Upper lobe of left lung (tissue), 6 donors: ENCODE measurements at regions not wholly inside any gene's neighbourhood (a gene's known extent, or its start where the extent isn't known, plus 50 kb on each side); places are given as distances from the start of the nearest gene placed in this dataset.

Experiments
- ATAC-seq, 2 donors: fragments of 200-7000 bp; cut with Tn5 transposase; one replicate each; pipeline ENCODE4 v1.9.1; 2022; ENCODE audit warnings: mild to moderate bottlenecking in 2 of 2, moderate library complexity in 2 of 2; ENCODE audit not compliant: low FRiP score in 2 of 2
- DNase-seq, 2 donors: peaks; one replicate each; pipeline ENCODE4 v3.0.0-alpha.2; 2019 to 2020
- H3K27ac ChIP-seq, 4 donors: fragments of 200-600 bp; sonication (generic); one replicate each; pipeline ENCODE4 v1.5.1; 2016 to 2019
- H3K27me3 ChIP-seq, 4 donors: fragments of 200-600 bp; sonication (generic); one replicate each; pipeline ENCODE4 v1.5.1; 2017 to 2019
- H3K36me3 ChIP-seq, 4 donors: fragments of 200-600 bp; sonication (generic); one replicate each; pipeline ENCODE4 v1.5.1; 2016 to 2019
- H3K4me1 ChIP-seq, 4 donors: fragments of 200-600 bp; sonication (generic); one replicate each; pipeline ENCODE4 v1.5.1; 2018 to 2019
- H3K4me3 ChIP-seq, 4 donors: fragments of 200-600 bp; sonication (generic); one replicate each; pipeline ENCODE4 v1.5.1; 2017 to 2019; ENCODE audit warnings: mild to moderate bottlenecking in 2 of 4, moderate library complexity in 1 of 4
- H3K9me3 ChIP-seq, 4 donors: fragments of 200-600 bp; sonication (generic); one replicate each; pipeline ENCODE4 v1.5.1; 2018 to 2019
- EP300 ChIP-seq, 4 donors: sonication (generic); formaldehyde crosslinking; IDR thresholded peaks; one replicate each; pipeline ENCODE4 v1.5.1; 2017; ENCODE audit warnings: antibody characterized with exemption in 4 of 4, control low read depth in 2 of 4
- POLR2A ChIP-seq, 4 donors: fragments of 450-650 bp; IDR thresholded peaks; one replicate each; pipeline ENCODE4 v1.5.1; 2016 to 2017; ENCODE audit warnings: antibody characterized with exemption in 4 of 4, mild to moderate bottlenecking in 2 of 4
- POLR2AphosphoS5 ChIP-seq, 2 donors: sonication (generic); formaldehyde crosslinking; IDR thresholded peaks; one replicate each; pipeline ENCODE4 v1.5.1; 2017; ENCODE audit warnings: antibody characterized with exemption in 2 of 2
- WGBS, 2 donors: methylation state at CpG; one replicate each; pipeline ENCODE4 v1.1.5; 2017 to 2018; 5-methylcytosine and 5-hydroxymethylcytosine counted together
- TF ChIP-seq, protein P1 (sequence below), 6 experiments: fragments of 450-650 bp in 4 of 6; fragments of 200-600 bp in 2 of 6; sonication (generic) in 2 of 6; IDR thresholded peaks; one replicate each; pipeline ENCODE4 v1.5.1; 2016 to 2019; ENCODE audit warnings: antibody characterized with exemption in 6 of 6
- donor health status: DM: no; HTN: no; CAD: no; lungs with moderate emphysema.
- donor health status: DM: no; HTN: yes; CAD: no; lungs with severe emphysema.

DNA sequence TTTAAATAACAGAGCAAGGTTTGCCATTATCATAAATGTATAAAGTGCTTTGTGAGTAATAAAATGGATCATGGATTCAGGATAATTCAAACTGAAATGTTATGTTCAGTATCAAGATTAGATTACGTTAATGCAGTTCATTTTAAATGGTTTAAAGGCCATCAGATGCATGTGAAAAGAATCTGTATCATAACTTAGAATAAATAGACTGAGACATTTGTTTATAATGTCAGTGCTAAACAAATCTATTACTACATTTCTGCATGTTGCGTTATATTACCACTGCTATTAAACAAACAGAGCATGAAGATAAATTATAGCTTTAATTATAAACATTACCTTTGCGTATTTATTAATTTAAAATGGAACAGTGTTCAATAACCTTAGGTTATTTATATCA lies 160.2 kb downstream of the TOX3 start:
- Histone ChIP-seq H3K9me3 (no peaks in the 10 kb centered on the region), H3K27me3 (no peaks in the 10 kb centered on the region), H3K4me1 (no peaks in the 10 kb centered on the region), H3K36me3 (no peaks in the 10 kb centered on the region), H3K27ac (no peak overlapping the region), H3K4me3 (no peak overlapping the region)
- TF ChIP-seq POLR2AphosphoS5 (IDR thresholded peaks at IDR 0.05) (no peak), POLR2A (IDR thresholded peaks at IDR 0.05) (no peak), EP300 (IDR thresholded peaks at IDR 0.05) (no peak)
- TF ChIP-seq, protein P1, sequence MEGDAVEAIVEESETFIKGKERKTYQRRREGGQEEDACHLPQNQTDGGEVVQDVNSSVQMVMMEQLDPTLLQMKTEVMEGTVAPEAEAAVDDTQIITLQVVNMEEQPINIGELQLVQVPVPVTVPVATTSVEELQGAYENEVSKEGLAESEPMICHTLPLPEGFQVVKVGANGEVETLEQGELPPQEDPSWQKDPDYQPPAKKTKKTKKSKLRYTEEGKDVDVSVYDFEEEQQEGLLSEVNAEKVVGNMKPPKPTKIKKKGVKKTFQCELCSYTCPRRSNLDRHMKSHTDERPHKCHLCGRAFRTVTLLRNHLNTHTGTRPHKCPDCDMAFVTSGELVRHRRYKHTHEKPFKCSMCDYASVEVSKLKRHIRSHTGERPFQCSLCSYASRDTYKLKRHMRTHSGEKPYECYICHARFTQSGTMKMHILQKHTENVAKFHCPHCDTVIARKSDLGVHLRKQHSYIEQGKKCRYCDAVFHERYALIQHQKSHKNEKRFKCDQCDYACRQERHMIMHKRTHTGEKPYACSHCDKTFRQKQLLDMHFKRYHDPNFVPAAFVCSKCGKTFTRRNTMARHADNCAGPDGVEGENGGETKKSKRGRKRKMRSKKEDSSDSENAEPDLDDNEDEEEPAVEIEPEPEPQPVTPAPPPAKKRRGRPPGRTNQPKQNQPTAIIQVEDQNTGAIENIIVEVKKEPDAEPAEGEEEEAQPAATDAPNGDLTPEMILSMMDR (IDR thresholded peaks at IDR 0.05): no peak
- 70 to 78% methylated on average over 3 of the region's 3 CpGs for WGBS, 2 donors
- DNase-seq (no peak), ATAC-seq (no peak)

DNA sequence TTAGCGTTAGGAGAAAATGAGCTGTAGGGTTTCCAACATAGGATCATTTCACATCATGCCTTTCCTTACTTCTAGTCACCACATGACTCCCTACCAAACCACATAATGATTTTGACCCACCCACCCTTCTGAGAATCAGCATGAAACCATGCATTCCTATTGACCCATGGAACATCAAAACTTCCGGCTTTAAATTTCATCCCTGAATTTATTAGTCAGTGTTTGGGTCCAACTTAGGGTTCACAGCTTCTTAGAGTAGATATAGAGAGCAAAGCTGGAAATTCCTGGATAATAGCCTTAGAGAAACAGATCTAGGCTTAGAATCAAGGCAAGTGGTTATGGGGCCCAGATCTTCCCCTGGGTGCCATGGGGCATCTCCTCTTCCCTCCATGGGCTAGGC lies 162.6 kb downstream of the TOX3 start:
- H3K36me3 ChIP-seq: no peaks in the 10 kb centered on the region
- no peak for TF ChIP-seq POLR2A (IDR thresholded peaks at IDR 0.05)
- no peak for TF ChIP-seq EP300 (IDR thresholded peaks at IDR 0.05)
- TF ChIP-seq POLR2AphosphoS5 (IDR thresholded peaks at IDR 0.05): no peak
- TF ChIP-seq, protein P1 (IDR thresholded peaks at IDR 0.05): no peak
- H3K27me3 ChIP-seq: no peaks in the 10 kb centered on the region
- H3K4me1 ChIP-seq: no peaks in the 10 kb centered on the region
- ATAC-seq: no peak
- H3K4me3 ChIP-seq: no peak overlapping the region
- 93 to 98% methylated on average over 2 of the region's 2 CpGs for WGBS, 2 donors
- no peaks in the 10 kb centered on the region for H3K9me3 ChIP-seq
- no peak for DNase-seq
- no peak overlapping the region for H3K27ac ChIP-seq

DNA sequence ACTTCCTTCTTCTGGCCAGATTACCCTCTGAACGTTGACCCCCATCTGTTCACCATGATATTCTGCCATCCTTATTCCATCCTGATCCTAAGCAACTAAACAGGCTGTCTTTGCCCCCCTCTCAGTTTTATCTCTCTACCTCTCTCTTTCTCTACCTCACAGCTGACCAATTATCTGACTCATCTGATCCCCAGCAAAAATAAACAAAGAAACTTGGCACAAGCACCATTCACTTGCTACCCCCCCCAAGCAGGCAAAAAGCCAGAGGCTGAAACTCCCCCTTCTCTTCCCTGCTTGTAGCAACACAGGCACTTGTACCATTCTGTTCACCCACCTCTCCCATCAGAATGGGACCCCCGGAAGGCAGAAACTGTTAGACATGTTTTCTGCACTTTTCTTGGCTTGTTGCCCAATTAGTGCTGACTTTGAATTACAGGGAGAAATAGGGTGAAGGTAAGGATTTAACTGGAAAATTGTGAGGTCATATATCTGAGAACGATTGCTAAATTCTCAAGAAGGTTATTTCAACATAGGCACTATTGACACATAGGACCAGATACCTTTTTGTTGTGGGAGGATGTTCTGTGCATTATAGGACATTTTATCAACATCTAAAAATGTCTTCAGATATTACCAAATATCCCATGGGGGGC lies 163.2 kb downstream of the TOX3 start:
- H3K4me3 ChIP-seq: no peak overlapping the region
- 47 to 57% methylated on average over 3 of the region's 3 CpGs for WGBS, 2 donors
- no peak for ATAC-seq
- H3K27ac ChIP-seq: no peak overlapping the region
- H3K9me3 ChIP-seq: no peaks in the 10 kb centered on the region
- no peak for DNase-seq
- no peaks in the 10 kb centered on the region for H3K4me1 ChIP-seq
- H3K27me3 ChIP-seq: no peaks in the 10 kb centered on the region
- no peaks in the 10 kb centered on the region for H3K36me3 ChIP-seq
- TF ChIP-seq EP300 (IDR thresholded peaks at IDR 0.05): no peak
- TF ChIP-seq POLR2AphosphoS5 (IDR thresholded peaks at IDR 0.05): no peak
- TF ChIP-seq, protein P1 (IDR thresholded peaks at IDR 0.05): no peak
- no peak for TF ChIP-seq POLR2A (IDR thresholded peaks at IDR 0.05)

DNA sequence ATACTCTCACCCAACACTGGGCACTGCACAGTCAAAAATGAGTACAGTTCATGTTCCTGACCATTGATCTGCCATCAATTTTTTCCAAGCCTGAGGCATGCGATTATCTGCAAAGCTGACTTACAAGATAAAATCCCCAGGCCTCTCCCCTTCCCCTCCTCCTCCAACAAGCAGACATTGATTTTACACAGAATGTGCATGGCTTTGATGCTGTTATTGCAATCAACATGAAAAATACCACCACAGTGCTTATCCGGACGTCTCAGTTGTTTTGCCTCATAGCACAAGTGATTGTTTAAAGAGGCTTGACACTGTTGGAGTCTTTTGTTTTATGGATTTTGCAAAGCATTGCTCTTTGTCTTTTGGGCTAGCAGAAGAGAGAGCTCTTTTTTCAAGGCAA lies 163.8 kb downstream of the TOX3 start:
- DNase-seq: no peak
- Histone ChIP-seq H3K4me1 (no peaks in the 10 kb centered on the region), H3K27me3 (no peaks in the 10 kb centered on the region), H3K4me3 (no peak overlapping the region), H3K27ac (no peak overlapping the region), H3K36me3 (no peaks in the 10 kb centered on the region), H3K9me3 (no peaks in the 10 kb centered on the region)
- ATAC-seq: no peak
- WGBS, 2 donors: 57 to 59% methylated on average over 3 of the region's 3 CpGs
- TF ChIP-seq POLR2A (IDR thresholded peaks at IDR 0.05): no peak
- TF ChIP-seq, protein P1 (IDR thresholded peaks at IDR 0.05): no peak
- no peak for TF ChIP-seq POLR2AphosphoS5 (IDR thresholded peaks at IDR 0.05)

DNA sequence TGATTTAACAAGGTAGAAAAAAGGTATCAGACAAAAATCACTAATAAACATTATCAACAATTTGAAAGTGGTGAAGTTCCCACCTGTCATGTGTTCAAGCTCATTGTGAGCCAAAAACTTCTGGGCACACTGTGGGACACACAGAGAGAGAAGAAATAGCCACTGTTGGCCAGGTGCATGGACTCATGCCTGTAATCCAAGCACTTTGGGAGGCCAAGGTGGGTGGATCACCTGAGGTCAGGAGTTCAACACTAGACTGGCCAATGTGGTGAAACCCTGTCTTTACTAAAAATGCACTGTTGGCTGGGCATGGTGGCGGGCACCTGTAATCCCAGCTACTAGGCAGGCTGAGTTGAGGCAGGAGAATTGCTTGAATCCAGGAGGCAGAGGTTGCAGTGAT lies 167.4 kb downstream of the TOX3 start:
- Histone ChIP-seq H3K27ac (no peak overlapping the region), H3K9me3 (no peaks in the 10 kb centered on the region), H3K36me3 (no peaks in the 10 kb centered on the region), H3K4me1 (no peaks in the 10 kb centered on the region), H3K4me3 (no peak overlapping the region), H3K27me3 (no peaks in the 10 kb centered on the region)
- TF ChIP-seq, protein P1 (IDR thresholded peaks at IDR 0.05): no peak
- TF ChIP-seq POLR2A (IDR thresholded peaks at IDR 0.05) (no peak), EP300 (IDR thresholded peaks at IDR 0.05) (no peak), POLR2AphosphoS5 (IDR thresholded peaks at IDR 0.05) (no peak)
- ATAC-seq (no peak), DNase-seq (no peak)
- 71 to 86% methylated on average over 1 of the region's 1 CpG for WGBS, 2 donors
